GM18867 (cell line): ENCODE measurements at regions not wholly inside any gene's neighbourhood (a gene's known extent, or its start where the extent isn't known, plus 50 kb on each side); places are given as distances from the start of the nearest gene placed in this dataset.

Experiments used
- ATAC-seq: cut with Tn5 transposase; IDR thresholded peaks from one replicate; pipeline ENCODE4 v1.9.1; 2021; ENCODE audit warnings: mild to moderate bottlenecking, moderate library complexity; ENCODE audit not compliant: unreplicated experiment

DNA sequence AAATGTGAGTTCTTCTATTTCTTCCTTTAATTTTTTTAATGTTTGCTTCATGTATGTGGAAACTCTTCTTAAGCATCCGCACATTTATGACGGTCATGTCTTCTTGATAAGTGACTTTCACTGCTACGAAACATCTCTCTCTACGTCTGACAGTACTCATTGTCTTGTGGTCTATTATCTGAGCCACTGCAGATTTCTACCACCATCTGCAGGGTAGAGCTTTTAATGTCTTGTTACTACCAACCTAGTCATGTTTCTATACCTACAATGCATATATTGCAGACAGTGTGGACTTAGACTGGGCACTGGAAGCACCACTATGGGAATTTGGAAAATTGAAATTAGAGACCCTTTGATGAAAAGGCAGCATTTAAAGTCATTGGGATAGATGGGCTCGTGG lies 75.4 kb upstream of the ARHGEF7 start:
- ATAC-seq: no peak

GRCh38 chr13:111038887-111039286 lies 76.2 kb upstream of the ARHGEF7 start:
- ATAC-seq: no peak

GRCh38 chr13:111037927-111038326 lies 77.2 kb upstream of the ARHGEF7 start:
- no peak for ATAC-seq

- no peak for ATAC-seq
Observed at GRCh38 chr13:111036665-111037064, 78.4 kb upstream of the ARHGEF7 start.

DNA sequence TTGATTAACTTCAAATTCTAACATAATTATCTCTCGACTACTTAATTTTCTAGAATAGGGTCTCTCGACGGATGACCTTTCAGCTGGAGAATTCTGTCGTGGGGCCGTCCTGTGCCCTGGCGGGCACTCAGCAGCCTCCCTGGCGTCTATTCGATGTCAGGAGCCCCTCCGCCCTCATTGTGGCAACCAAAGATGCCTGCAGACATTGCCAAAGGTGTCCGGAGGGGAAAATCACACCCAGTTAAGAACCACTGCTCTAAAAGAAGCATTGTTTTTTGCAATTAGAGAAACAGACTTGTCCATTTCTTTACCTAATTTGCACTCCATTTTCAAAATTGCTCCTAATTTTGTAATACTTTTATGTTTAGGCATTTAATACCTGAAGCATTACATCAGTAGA lies 79.2 kb upstream of the ARHGEF7 start:
- ATAC-seq: no peak

- ATAC-seq: no peak
Observed at GRCh38 chr13:111034811-111035210, 80.3 kb upstream of the ARHGEF7 start.

DNA sequence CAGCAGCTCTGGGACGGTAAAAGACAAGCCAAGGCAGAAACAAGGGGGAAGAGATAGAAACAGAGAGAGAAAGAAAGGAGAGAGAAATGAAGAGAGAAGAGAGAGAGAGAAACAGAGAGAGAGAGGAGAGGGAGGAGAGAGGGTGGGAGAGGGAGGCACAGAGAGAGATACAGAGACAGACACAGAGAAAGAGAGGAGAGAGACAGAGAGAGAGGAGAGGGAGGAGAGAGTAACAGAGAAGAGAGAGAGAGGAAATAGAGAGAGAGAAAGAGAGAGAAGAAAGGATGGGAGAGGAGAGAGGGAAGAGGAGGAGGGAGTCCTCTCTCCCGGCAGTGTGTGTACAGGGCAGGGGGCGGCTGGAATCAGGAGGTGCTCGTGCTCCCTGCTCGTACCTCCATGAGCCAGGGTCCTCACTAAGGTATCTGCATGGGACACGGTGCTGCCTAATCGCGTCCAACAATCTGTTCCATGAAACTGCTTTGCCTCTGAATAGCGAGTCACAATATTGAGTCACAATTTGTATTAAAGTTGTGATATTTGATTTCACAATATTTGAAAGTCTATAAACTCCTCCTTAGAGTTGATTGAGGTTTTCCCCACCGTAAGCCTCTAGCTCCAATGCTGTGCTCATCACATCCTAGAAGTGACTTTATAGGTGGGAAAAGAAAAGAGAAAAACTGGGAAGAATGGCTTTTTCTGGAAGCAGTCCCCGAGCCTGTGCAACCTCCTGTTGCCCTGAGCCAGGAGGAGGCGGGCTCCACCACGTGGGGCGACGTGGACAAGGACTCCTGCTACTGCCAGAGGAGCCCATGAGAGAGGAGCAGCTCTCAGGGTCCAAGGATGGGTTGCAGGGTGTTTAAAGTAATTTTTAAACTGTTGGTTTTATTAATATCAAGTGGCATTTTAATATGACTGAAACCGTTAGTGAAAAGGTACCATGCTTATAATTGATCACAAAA lies 81.7 kb upstream of the ARHGEF7 start:
- ATAC-seq: no peak

GRCh38 chr13:111031531-111031961 lies 83.6 kb upstream of the ARHGEF7 start:
- no peak for ATAC-seq

- no peak for ATAC-seq
Observed at GRCh38 chr13:111029957-111030609, 85.0 kb upstream of the ARHGEF7 start.

- no peak for ATAC-seq
Observed at GRCh38 chr13:111027458-111028439, 87.4 kb upstream of the ARHGEF7 start.

DNA sequence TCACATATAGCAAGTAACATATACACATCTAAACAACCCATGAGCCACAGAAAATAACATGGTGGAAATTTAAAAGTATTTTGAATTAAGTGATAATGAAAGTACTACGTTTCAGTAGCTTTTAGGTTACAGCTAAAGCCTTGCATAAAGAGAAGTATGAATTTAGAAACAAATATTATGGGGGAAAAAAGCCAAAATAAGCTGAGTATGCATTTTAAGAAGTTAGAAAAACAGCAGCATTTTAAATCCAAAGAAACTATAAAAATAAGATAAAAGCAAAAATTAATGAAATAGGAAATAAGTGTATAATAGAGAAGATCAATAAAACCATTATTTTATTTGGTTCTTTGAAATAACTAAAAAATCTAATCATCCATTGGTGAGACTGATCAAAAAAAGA lies 89.8 kb upstream of the ARHGEF7 start:
- no peak for ATAC-seq

DNA sequence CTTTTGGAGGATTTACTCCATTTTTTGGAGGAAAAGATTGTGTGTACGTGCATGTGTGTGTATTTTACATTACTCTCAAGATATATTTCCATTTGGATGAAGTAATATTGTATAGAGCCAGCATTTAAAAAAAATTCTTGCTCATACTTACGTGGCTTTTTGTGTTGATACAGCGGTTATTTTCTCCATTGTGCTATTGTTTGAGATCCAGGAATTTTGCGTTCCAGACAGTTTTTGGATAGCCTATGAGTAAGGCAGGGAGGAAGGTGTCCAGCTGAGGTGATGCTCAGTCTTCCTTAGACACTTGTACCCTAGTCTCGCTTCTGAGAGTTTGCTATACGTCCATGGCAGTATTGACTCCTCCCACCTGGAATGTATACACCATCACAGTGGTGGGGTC lies 92.2 kb upstream of the ARHGEF7 start:
- no peak for ATAC-seq

GRCh38 chr13:111022241-111022640 lies 92.9 kb upstream of the ARHGEF7 start:
- ATAC-seq: no peak

- ATAC-seq: no peak
Observed at GRCh38 chr13:111021270-111021669, 93.8 kb upstream of the ARHGEF7 start.

- no peak for ATAC-seq
Observed at GRCh38 chr13:111020546-111020945, 94.6 kb upstream of the ARHGEF7 start.

- ATAC-seq: no peak
Observed at GRCh38 chr13:111020021-111020420, 95.1 kb upstream of the ARHGEF7 start.

DNA sequence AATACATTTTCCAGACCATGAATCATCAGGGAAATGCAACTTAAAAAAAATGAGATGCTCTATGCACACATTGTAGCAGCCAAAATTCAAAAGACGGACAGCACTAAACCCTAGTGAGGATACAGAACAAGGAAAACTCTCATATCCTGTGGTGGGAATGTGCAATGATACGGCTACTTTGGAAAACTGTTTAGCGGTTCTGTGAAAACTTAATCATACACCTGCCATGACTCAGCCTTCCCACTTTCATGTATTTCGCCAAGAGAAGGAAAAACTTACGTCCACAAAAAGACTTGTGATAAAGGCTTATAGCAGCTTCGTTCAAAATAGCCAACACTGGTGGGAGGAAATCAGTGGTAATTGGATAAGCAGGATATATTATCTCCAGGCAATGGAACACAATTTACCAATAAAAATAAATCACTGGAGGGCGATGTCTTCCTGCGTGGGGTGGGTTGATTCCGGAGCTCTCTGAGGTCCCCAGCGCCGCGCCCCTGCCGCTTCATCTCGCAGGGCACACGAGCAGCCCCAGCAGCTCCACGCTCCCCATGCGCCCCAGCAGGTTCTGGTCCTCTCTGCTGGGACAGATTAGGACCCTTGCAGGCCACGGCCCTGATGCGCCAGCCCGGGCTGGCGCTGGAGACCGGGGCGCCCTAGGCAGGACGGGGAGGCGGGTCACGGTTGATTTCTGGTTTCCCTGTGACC lies 97.2 kb upstream of the ARHGEF7 start:
- no peak for ATAC-seq

DNA sequence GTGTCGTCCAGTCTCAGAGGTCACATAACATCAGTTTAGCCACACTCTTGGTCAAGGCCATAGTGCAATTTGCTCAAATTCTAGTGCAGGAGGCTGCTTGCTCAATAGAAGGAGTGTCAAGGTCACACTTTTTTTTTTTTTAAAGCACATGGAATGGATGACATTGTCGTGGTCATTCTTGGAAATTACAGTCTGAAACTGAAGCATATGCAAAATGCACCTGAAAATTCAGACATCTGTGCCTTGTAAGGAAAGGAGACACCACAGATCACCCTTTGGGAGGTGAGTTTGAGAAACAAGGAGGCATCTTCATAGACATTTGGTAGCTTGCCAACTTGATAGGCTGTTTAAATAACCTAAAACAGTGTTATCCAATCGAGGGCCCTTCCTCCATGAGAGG lies 98.3 kb upstream of the ANKRD10 start:
- no peak for ATAC-seq

GRCh38 chr13:111011899-111012298 lies 97.0 kb upstream of the ANKRD10 start:
- no peak for ATAC-seq

GRCh38 chr13:111008351-111008750 lies 93.5 kb upstream of the ANKRD10 start:
- no peak for ATAC-seq
